ENCODE measurements at regions not wholly inside any gene's neighbourhood (a gene's known extent, or its start where the extent isn't known, plus 50 kb on each side); places are given as distances from the start of the nearest gene placed in this dataset.

DNA sequence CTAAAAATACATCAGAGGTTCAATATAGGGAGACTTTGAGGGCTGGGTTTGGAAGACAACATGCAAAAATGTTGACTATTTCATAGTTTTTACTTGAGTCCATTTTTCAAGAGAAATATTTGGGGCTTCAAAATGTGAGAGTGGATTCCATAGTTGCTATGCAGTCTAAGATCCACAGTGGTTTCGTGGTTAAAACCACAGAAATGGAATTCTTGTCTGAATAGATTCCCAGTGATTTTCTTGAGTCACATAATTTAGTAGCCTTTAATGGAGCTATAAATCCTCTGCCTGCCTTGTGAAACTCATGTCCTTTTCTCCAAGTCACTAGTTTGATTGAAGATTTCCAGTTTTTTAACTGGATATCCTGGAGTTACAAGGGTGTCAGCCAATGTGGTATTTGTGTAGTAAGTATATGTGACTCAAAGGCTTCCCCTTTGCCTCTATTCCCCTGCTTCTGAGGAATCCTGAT is 94.7 kb upstream of the RBMS3 start:
- no peak for TF ChIP-seq POLR2A (IDR thresholded peaks at IDR 0.05)
- TF ChIP-seq, protein P1, sequence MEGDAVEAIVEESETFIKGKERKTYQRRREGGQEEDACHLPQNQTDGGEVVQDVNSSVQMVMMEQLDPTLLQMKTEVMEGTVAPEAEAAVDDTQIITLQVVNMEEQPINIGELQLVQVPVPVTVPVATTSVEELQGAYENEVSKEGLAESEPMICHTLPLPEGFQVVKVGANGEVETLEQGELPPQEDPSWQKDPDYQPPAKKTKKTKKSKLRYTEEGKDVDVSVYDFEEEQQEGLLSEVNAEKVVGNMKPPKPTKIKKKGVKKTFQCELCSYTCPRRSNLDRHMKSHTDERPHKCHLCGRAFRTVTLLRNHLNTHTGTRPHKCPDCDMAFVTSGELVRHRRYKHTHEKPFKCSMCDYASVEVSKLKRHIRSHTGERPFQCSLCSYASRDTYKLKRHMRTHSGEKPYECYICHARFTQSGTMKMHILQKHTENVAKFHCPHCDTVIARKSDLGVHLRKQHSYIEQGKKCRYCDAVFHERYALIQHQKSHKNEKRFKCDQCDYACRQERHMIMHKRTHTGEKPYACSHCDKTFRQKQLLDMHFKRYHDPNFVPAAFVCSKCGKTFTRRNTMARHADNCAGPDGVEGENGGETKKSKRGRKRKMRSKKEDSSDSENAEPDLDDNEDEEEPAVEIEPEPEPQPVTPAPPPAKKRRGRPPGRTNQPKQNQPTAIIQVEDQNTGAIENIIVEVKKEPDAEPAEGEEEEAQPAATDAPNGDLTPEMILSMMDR (IDR thresholded peaks at IDR 0.05 in 4 of 5, conservative IDR thresholded peaks at IDR 0.05 in 1 of 5) = no peak

Data from gastrocnemius medialis (tissue), 4 donors.